ENCODE measurements at regions not wholly inside any gene's neighbourhood (a gene's known extent, or its start where the extent isn't known, plus 50 kb on each side); places are given as distances from the start of the nearest gene placed in this dataset.
"Not testable (repeated sequence)": the region's sequence is repeated elsewhere in the genome, so short reads cannot be mapped to it uniquely, and the experiment has no call there.

GRCh38 chr3:145035682-145036081 lies 1064.1 kb downstream of the DIPK2A start:
- TF ChIP-seq, protein P1, sequence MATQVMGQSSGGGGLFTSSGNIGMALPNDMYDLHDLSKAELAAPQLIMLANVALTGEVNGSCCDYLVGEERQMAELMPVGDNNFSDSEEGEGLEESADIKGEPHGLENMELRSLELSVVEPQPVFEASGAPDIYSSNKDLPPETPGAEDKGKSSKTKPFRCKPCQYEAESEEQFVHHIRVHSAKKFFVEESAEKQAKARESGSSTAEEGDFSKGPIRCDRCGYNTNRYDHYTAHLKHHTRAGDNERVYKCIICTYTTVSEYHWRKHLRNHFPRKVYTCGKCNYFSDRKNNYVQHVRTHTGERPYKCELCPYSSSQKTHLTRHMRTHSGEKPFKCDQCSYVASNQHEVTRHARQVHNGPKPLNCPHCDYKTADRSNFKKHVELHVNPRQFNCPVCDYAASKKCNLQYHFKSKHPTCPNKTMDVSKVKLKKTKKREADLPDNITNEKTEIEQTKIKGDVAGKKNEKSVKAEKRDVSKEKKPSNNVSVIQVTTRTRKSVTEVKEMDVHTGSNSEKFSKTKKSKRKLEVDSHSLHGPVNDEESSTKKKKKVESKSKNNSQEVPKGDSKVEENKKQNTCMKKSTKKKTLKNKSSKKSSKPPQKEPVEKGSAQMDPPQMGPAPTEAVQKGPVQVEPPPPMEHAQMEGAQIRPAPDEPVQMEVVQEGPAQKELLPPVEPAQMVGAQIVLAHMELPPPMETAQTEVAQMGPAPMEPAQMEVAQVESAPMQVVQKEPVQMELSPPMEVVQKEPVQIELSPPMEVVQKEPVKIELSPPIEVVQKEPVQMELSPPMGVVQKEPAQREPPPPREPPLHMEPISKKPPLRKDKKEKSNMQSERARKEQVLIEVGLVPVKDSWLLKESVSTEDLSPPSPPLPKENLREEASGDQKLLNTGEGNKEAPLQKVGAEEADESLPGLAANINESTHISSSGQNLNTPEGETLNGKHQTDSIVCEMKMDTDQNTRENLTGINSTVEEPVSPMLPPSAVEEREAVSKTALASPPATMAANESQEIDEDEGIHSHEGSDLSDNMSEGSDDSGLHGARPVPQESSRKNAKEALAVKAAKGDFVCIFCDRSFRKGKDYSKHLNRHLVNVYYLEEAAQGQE (IDR thresholded peaks at IDR 0.05; ENCODE audit: borderline replicate concordance): no peak
- TF ChIP-seq EZH2 (IDR thresholded peaks at IDR 0.05; ENCODE audit: borderline replicate concordance, insufficient read depth, low read length, poor library complexity, severe bottlenecking) (no peak), POLR2AphosphoS5 (IDR thresholded peaks at IDR 0.05) (no peak), RAD21 (conservative IDR thresholded peaks at IDR 0.05) (no peak), SMC3 (conservative IDR thresholded peaks at IDR 0.05; ENCODE audit: poor library complexity) (no peak), EP300 (conservative IDR thresholded peaks at IDR 0.05; ENCODE audit: poor library complexity, severe bottlenecking) (no peak), MXI1 (conservative IDR thresholded peaks at IDR 0.05; ENCODE audit: poor library complexity, severe bottlenecking) (no peak), TAF1 (IDR thresholded peaks at IDR 0.05; ENCODE audit: low read depth) (no peak)
- TF ChIP-seq, protein P2, sequence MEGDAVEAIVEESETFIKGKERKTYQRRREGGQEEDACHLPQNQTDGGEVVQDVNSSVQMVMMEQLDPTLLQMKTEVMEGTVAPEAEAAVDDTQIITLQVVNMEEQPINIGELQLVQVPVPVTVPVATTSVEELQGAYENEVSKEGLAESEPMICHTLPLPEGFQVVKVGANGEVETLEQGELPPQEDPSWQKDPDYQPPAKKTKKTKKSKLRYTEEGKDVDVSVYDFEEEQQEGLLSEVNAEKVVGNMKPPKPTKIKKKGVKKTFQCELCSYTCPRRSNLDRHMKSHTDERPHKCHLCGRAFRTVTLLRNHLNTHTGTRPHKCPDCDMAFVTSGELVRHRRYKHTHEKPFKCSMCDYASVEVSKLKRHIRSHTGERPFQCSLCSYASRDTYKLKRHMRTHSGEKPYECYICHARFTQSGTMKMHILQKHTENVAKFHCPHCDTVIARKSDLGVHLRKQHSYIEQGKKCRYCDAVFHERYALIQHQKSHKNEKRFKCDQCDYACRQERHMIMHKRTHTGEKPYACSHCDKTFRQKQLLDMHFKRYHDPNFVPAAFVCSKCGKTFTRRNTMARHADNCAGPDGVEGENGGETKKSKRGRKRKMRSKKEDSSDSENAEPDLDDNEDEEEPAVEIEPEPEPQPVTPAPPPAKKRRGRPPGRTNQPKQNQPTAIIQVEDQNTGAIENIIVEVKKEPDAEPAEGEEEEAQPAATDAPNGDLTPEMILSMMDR (IDR thresholded peaks at IDR 0.05; ENCODE audit: poor library complexity, severe bottlenecking): no peak
- Histone ChIP-seq H3K4me3 (ENCODE audit: low read length) (no peak overlapping the region), H3K27me3 (ENCODE audit: insufficient read depth, low read depth, low read length) (no peaks in the 10 kb centered on the region), H3F3A (ENCODE audit: insufficient read depth, low read length, poor library complexity, severe bottlenecking) (no peaks in the 10 kb centered on the region), H3K4me2 (ENCODE audit: low read length) (no peak overlapping the region), H3K9me3 (ENCODE audit: low read length) (no peaks in the 10 kb centered on the region), H3K36me3 (ENCODE audit: insufficient read depth, low read length) (no peaks in the 10 kb centered on the region), H4K20me1 (ENCODE audit: insufficient read depth) (no peaks in the 10 kb centered on the region), H2AFZ (ENCODE audit: low read depth, low read length) (no peak overlapping the region), H3K79me2 (replicated peaks; ENCODE audit: insufficient read depth, low read length) (no peaks in the 10 kb centered on the region), H3K27ac (ENCODE audit: low read length) (no peak overlapping the region), H3K9me2 (ENCODE audit: insufficient read depth, low read length) (no peaks in the 10 kb centered on the region), H3K9ac (ENCODE audit: low read length) (no peak overlapping the region)

- not testable (repeated sequence) for H3K79me2 ChIP-seq (replicated peaks; ENCODE audit: insufficient read depth, low read length); H3K9me2 ChIP-seq (ENCODE audit: insufficient read depth, low read length); H2AFZ ChIP-seq (ENCODE audit: low read depth, low read length); H3K4me2 ChIP-seq (ENCODE audit: low read length); H3K4me3 ChIP-seq (ENCODE audit: low read length); H3K27me3 ChIP-seq (ENCODE audit: insufficient read depth, low read depth, low read length); H3K9me3 ChIP-seq (ENCODE audit: low read length); H3K9ac ChIP-seq (ENCODE audit: low read length); H3F3A ChIP-seq (ENCODE audit: insufficient read depth, low read length, poor library complexity, severe bottlenecking); H4K20me1 ChIP-seq (ENCODE audit: insufficient read depth); H3K27ac ChIP-seq (ENCODE audit: low read length); H3K36me3 ChIP-seq (ENCODE audit: insufficient read depth, low read length)
Measured at GRCh38 chr3:145054055-145054454, 1082.4 kb downstream of the DIPK2A start.
